ENCODE measurements at regions not wholly inside any gene's neighbourhood (a gene's known extent, or its start where the extent isn't known, plus 50 kb on each side); places are given as distances from the start of the nearest gene placed in this dataset.

DNA sequence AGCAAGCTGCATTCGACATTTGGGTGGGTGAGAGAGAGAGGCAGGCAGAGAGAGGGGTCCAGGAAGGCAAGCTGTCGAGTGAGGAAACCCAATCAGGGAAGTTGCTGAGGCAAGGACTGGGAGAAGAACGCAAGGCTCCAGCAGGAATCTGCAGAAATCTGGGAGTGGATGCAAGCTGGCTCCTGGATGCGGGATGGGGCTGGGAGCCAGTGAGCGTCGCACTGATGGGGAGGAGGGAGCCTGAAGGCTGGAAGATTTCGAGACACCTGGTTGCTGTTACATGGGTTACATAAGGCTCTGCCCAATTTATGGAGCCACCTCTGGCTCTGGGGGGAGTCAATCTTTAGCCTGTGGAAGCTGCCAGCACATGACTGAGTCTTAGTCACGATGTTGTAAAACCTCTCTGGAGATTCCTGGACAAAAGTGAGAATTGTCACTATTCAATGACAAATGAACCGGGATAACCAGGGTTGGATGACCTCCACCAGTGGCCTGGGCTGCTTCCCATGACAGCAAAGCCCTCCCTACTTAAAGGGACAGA, 51.1 kb upstream of the ADRB1 start:
- Histone ChIP-seq H2AFZ (ENCODE audit: low read depth, low read length) (no peak overlapping the region), H3F3A (ENCODE audit: insufficient read depth, low read length, poor library complexity, severe bottlenecking) (no peaks in the 10 kb centered on the region), H3K9ac (ENCODE audit: low read length) (no peak overlapping the region), H3K27me3 (ENCODE audit: insufficient read depth, low read depth, low read length) (no peaks in the 10 kb centered on the region), H3K9me2 (ENCODE audit: insufficient read depth, low read length) (no peaks in the 10 kb centered on the region), H3K4me3 (ENCODE audit: low read length) (no peak overlapping the region), H3K36me3 (ENCODE audit: insufficient read depth, low read length) (no peaks in the 10 kb centered on the region), H3K9me3 (ENCODE audit: low read length) (no peaks in the 10 kb centered on the region), H3K79me2 (replicated peaks; ENCODE audit: insufficient read depth, low read length) (no peaks in the 10 kb centered on the region), H4K20me1 (ENCODE audit: insufficient read depth) (no peaks in the 10 kb centered on the region), H3K27ac (ENCODE audit: low read length) (no peak overlapping the region), H3K4me2 (ENCODE audit: low read length) (no peak overlapping the region)
- TF ChIP-seq MXI1 (conservative IDR thresholded peaks at IDR 0.05; ENCODE audit: poor library complexity, severe bottlenecking) (no peak), SMC3 (conservative IDR thresholded peaks at IDR 0.05; ENCODE audit: poor library complexity) (no peak), RAD21 (conservative IDR thresholded peaks at IDR 0.05) (no peak), POLR2AphosphoS5 (IDR thresholded peaks at IDR 0.05) (no peak), EP300 (conservative IDR thresholded peaks at IDR 0.05; ENCODE audit: poor library complexity, severe bottlenecking) (no peak), EZH2 (IDR thresholded peaks at IDR 0.05; ENCODE audit: borderline replicate concordance, insufficient read depth, low read length, poor library complexity, severe bottlenecking) (no peak), TAF1 (IDR thresholded peaks at IDR 0.05; ENCODE audit: low read depth) (no peak)
- TF ChIP-seq, protein P1, sequence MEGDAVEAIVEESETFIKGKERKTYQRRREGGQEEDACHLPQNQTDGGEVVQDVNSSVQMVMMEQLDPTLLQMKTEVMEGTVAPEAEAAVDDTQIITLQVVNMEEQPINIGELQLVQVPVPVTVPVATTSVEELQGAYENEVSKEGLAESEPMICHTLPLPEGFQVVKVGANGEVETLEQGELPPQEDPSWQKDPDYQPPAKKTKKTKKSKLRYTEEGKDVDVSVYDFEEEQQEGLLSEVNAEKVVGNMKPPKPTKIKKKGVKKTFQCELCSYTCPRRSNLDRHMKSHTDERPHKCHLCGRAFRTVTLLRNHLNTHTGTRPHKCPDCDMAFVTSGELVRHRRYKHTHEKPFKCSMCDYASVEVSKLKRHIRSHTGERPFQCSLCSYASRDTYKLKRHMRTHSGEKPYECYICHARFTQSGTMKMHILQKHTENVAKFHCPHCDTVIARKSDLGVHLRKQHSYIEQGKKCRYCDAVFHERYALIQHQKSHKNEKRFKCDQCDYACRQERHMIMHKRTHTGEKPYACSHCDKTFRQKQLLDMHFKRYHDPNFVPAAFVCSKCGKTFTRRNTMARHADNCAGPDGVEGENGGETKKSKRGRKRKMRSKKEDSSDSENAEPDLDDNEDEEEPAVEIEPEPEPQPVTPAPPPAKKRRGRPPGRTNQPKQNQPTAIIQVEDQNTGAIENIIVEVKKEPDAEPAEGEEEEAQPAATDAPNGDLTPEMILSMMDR (IDR thresholded peaks at IDR 0.05; ENCODE audit: poor library complexity, severe bottlenecking), result no peak

DNA sequence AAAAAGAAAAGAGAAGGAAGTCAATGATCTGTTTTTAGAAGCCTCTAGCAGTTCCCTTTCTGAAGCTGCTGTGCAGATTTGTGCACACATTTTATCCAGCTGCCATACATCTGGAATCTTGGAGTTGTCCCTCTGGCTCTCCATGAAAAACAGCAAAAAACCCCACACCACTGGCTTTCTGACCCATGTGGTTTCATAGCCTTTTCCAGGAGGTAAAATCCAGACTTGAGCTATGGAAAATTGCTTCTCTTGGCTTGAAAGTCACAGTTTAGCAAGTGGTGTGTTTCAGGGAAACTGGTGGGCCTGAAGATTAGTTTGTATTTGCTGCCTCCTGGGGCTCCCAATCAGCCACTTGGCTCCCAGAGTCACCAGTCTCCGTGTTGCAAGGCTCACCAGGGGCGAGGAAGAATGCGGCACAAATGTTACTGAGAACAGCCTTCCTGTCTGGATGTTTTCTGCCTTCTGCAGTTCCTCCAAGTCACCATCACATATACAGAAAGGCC, 50.1 kb upstream of the ADRB1 start:
- no peaks in the 10 kb centered on the region for H3K36me3 ChIP-seq (ENCODE audit: insufficient read depth, low read length)
- no peaks in the 10 kb centered on the region for H3K79me2 ChIP-seq (replicated peaks; ENCODE audit: insufficient read depth, low read length)
- H3K9me2 ChIP-seq (ENCODE audit: insufficient read depth, low read length), result no peaks in the 10 kb centered on the region
- no peaks in the 10 kb centered on the region for H3F3A ChIP-seq (ENCODE audit: insufficient read depth, low read length, poor library complexity, severe bottlenecking)
- H3K27ac ChIP-seq (ENCODE audit: low read length), result no peak overlapping the region
- no peaks in the 10 kb centered on the region for H4K20me1 ChIP-seq (ENCODE audit: insufficient read depth)
- no peak overlapping the region for H2AFZ ChIP-seq (ENCODE audit: low read depth, low read length)
- H3K27me3 ChIP-seq (ENCODE audit: insufficient read depth, low read depth, low read length), result no peaks in the 10 kb centered on the region
- no peak overlapping the region for H3K4me3 ChIP-seq (ENCODE audit: low read length)
- TF ChIP-seq REST (IDR thresholded peaks at IDR 0.05; ENCODE audit: borderline replicate concordance) (no peak), EP300 (conservative IDR thresholded peaks at IDR 0.05; ENCODE audit: poor library complexity, severe bottlenecking) (no peak), RAD21 (conservative IDR thresholded peaks at IDR 0.05) (no peak), SMC3 (conservative IDR thresholded peaks at IDR 0.05; ENCODE audit: poor library complexity) (no peak)
- no peaks in the 10 kb centered on the region for H3K9me3 ChIP-seq (ENCODE audit: low read length)
- H3K4me2 ChIP-seq (ENCODE audit: low read length), result no peak overlapping the region
- no peak overlapping the region for H3K9ac ChIP-seq (ENCODE audit: low read length)

Data from neural cell (in vitro differentiated cells).